ENCODE measurements at regions not wholly inside any gene's neighbourhood (a gene's known extent, or its start where the extent isn't known, plus 50 kb on each side); places are given as distances from the start of the nearest gene placed in this dataset.

DNA sequence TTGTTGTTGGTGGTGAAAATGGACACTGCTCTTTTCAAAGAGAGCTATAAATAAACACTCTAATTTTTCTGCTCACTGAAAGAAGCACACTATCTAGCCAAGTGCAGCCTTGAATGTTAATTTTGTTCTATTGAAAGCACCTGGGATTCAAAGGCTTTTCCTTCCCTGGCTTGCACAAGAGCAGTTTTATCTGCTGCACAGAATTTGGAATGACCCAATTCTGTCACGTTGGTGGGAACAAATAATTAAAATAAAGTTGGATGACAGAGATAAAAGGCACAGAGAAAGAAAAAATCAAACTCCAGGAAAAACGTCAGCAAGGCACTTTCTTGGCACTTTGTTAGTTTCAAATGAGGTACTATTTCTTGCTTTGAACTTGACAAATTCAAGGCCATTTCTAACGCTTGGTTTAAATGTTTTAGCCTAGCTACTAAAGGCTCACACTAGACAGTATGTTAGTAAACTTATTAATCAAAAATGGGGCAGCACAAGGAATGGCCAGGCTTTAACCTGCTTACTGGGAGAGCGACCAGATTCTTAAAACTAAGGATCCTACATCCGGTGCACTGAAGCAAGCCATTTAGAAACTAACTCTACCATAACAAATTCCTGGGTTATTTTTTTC, 145.5 kb upstream of the ARG1 start:
- H3K27me3 ChIP-seq (ENCODE audit: low read depth, low read length): no peaks in the 10 kb centered on the region
- no peaks in the 10 kb centered on the region for H4K20me1 ChIP-seq (ENCODE audit: insufficient read depth, low read length)
- H3K79me2 ChIP-seq (ENCODE audit: low read length): no peaks in the 10 kb centered on the region
- TF ChIP-seq EZH2phosphoT487 (IDR thresholded peaks at IDR 0.05; ENCODE audit: low read depth): no peak
- no peak overlapping the region for H2AFZ ChIP-seq (ENCODE audit: low read depth, low read length)
- no peak overlapping the region for H3K4me2 ChIP-seq (ENCODE audit: low read length)
- no peak overlapping the region for H3K9ac ChIP-seq (ENCODE audit: low read length)
- H3K4me3 ChIP-seq (ENCODE audit: low read length): no peak overlapping the region
- H3K9me3 ChIP-seq (ENCODE audit: insufficient read depth, low read length): no peaks in the 10 kb centered on the region
- H3K36me3 ChIP-seq (replicated peaks; ENCODE audit: low read depth, low read length): no peaks in the 10 kb centered on the region
- no peak overlapping the region for H3K27ac ChIP-seq (ENCODE audit: low read length)
- H3K4me1 ChIP-seq (ENCODE audit: low read length): peaks cover 4% of the 10 kb centered on the region; the same call in 1 of the 2 replicates

DNA sequence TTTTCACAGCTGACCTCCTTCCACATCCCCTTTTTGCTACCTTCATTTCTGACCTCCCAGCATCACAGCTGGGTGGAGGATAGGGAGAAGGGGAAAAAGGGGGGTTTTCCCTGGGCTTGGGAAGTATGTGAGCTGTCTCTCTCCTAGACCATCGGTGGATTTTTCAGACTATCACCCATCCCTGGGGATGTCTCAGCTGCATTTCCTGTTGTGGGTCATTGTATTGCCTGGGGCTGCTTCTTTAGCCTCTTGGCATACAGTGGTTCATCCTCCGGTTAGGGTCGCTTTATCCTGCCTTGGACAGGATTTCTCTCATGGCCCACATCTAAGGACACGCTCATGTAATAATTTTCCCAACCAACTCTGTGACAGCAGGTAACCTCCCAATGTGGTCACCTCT, 142.5 kb upstream of the ARG1 start:
- H3K4me3 ChIP-seq (ENCODE audit: low read length): no peak overlapping the region
- peaks cover 4% of the 10 kb centered on the region; the same call in 1 of the 2 replicates for H3K4me1 ChIP-seq (ENCODE audit: low read length)
- H4K20me1 ChIP-seq (ENCODE audit: insufficient read depth, low read length): no peaks in the 10 kb centered on the region
- no peak overlapping the region for H3K4me2 ChIP-seq (ENCODE audit: low read length)
- H3K9ac ChIP-seq (ENCODE audit: low read length): no peak overlapping the region
- H3K9me3 ChIP-seq (ENCODE audit: insufficient read depth, low read length): no peaks in the 10 kb centered on the region
- H3K27me3 ChIP-seq (ENCODE audit: low read depth, low read length): no peaks in the 10 kb centered on the region
- no peak overlapping the region for H3K27ac ChIP-seq (ENCODE audit: low read length)
- no peak overlapping the region for H2AFZ ChIP-seq (ENCODE audit: low read depth, low read length)
- H3K36me3 ChIP-seq (replicated peaks; ENCODE audit: low read depth, low read length): no peaks in the 10 kb centered on the region
- H3K79me2 ChIP-seq (ENCODE audit: low read length): no peaks in the 10 kb centered on the region
- TF ChIP-seq EZH2phosphoT487 (IDR thresholded peaks at IDR 0.05; ENCODE audit: low read depth): no peak
- TF ChIP-seq, protein P1, sequence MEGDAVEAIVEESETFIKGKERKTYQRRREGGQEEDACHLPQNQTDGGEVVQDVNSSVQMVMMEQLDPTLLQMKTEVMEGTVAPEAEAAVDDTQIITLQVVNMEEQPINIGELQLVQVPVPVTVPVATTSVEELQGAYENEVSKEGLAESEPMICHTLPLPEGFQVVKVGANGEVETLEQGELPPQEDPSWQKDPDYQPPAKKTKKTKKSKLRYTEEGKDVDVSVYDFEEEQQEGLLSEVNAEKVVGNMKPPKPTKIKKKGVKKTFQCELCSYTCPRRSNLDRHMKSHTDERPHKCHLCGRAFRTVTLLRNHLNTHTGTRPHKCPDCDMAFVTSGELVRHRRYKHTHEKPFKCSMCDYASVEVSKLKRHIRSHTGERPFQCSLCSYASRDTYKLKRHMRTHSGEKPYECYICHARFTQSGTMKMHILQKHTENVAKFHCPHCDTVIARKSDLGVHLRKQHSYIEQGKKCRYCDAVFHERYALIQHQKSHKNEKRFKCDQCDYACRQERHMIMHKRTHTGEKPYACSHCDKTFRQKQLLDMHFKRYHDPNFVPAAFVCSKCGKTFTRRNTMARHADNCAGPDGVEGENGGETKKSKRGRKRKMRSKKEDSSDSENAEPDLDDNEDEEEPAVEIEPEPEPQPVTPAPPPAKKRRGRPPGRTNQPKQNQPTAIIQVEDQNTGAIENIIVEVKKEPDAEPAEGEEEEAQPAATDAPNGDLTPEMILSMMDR (IDR thresholded peaks at IDR 0.05; ENCODE audit: low read depth, low read length): no peak

GRCh38 chr6:131431718-131432117, 141.3 kb upstream of the ARG1 start:
- H3K27ac ChIP-seq (ENCODE audit: low read length): no peak overlapping the region
- H3K36me3 ChIP-seq (replicated peaks; ENCODE audit: low read depth, low read length): no peaks in the 10 kb centered on the region
- H3K4me2 ChIP-seq (ENCODE audit: low read length): no peak overlapping the region
- no peaks in the 10 kb centered on the region for H3K27me3 ChIP-seq (ENCODE audit: low read depth, low read length)
- H3K4me3 ChIP-seq (ENCODE audit: low read length): no peak overlapping the region
- H3K79me2 ChIP-seq (ENCODE audit: low read length): no peaks in the 10 kb centered on the region
- peaks cover 4% of the 10 kb centered on the region; the same call in 1 of the 2 replicates for H3K4me1 ChIP-seq (ENCODE audit: low read length)
- H3K9me3 ChIP-seq (ENCODE audit: insufficient read depth, low read length): no peaks in the 10 kb centered on the region
- H3K9ac ChIP-seq (ENCODE audit: low read length): no peak overlapping the region
- no peak overlapping the region for H2AFZ ChIP-seq (ENCODE audit: low read depth, low read length)
- TF ChIP-seq, protein P1 (IDR thresholded peaks at IDR 0.05; ENCODE audit: low read depth, low read length): no peak
- TF ChIP-seq EZH2phosphoT487 (IDR thresholded peaks at IDR 0.05; ENCODE audit: low read depth): no peak
- no peaks in the 10 kb centered on the region for H4K20me1 ChIP-seq (ENCODE audit: insufficient read depth, low read length)

DNA sequence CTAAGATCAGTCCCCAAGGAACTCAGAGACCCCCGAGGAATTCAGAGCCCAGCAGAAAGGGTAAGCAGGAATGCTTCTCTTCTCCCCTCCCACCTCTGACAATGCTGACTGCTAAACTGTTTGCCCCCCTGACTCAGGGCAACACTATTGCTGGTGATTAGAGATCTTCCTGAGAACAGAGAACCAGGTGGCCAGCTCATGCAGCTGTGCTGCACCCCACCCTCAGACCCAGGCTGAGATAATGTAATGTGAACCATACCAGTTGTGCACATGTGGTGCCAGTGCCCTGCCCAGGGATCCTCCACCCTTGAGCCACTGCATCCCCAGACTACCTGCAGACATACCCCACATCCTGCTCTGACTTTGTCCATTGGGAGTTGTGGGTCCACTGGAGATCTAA, 139.1 kb upstream of the ARG1 start:
- Histone ChIP-seq H3K4me1 (ENCODE audit: low read length) (peaks cover 4% of the 10 kb centered on the region; the same call in 1 of the 2 replicates), H3K4me3 (ENCODE audit: low read length) (no peak overlapping the region), H3K9me3 (ENCODE audit: insufficient read depth, low read length) (no peaks in the 10 kb centered on the region), H2AFZ (ENCODE audit: low read depth, low read length) (no peak overlapping the region), H3K27me3 (ENCODE audit: low read depth, low read length) (no peaks in the 10 kb centered on the region), H3K36me3 (replicated peaks; ENCODE audit: low read depth, low read length) (no peaks in the 10 kb centered on the region), H4K20me1 (ENCODE audit: insufficient read depth, low read length) (no peaks in the 10 kb centered on the region), H3K9ac (ENCODE audit: low read length) (no peak overlapping the region), H3K4me2 (ENCODE audit: low read length) (no peak overlapping the region), H3K79me2 (ENCODE audit: low read length) (no peaks in the 10 kb centered on the region), H3K27ac (ENCODE audit: low read length) (no peak overlapping the region)
- TF ChIP-seq, protein P1 (IDR thresholded peaks at IDR 0.05; ENCODE audit: low read depth, low read length): no peak
- TF ChIP-seq EZH2phosphoT487 (IDR thresholded peaks at IDR 0.05; ENCODE audit: low read depth): no peak
